Epithelial cell of esophagus (primary cell): ENCODE measurements at regions not wholly inside any gene's neighbourhood (a gene's known extent, or its start where the extent isn't known, plus 50 kb on each side); places are given as distances from the start of the nearest gene placed in this dataset.

Experiments
- DNase-seq: peaks from one replicate; pipeline ENCODE4 v3.0.0; 2010; ENCODE audit warnings: low read depth
- H3K4me3 ChIP-seq: 2 replicates; pipeline ENCODE4 v1.5.1; 2011; ENCODE audit warnings: mild to moderate bottlenecking, low read length, control low read depth
- TF ChIP-seq, protein P1 (sequence below): IDR thresholded peaks from 2 replicates; pipeline ENCODE4 v1.5.1; 2011; ENCODE audit warnings: low read depth, mild to moderate bottlenecking, low read length, control low read depth, inconsistent platforms; ENCODE audit not compliant: insufficient read depth; ENCODE audit errors: missing control alignments

- DNase-seq: no peak
- H3K4me3 ChIP-seq: no peak overlapping the region
- TF ChIP-seq, protein P1, sequence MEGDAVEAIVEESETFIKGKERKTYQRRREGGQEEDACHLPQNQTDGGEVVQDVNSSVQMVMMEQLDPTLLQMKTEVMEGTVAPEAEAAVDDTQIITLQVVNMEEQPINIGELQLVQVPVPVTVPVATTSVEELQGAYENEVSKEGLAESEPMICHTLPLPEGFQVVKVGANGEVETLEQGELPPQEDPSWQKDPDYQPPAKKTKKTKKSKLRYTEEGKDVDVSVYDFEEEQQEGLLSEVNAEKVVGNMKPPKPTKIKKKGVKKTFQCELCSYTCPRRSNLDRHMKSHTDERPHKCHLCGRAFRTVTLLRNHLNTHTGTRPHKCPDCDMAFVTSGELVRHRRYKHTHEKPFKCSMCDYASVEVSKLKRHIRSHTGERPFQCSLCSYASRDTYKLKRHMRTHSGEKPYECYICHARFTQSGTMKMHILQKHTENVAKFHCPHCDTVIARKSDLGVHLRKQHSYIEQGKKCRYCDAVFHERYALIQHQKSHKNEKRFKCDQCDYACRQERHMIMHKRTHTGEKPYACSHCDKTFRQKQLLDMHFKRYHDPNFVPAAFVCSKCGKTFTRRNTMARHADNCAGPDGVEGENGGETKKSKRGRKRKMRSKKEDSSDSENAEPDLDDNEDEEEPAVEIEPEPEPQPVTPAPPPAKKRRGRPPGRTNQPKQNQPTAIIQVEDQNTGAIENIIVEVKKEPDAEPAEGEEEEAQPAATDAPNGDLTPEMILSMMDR: no peak
Measured at GRCh38 chr5:173514661-173515060, 101.8 kb downstream of the BOD1 start.

DNA sequence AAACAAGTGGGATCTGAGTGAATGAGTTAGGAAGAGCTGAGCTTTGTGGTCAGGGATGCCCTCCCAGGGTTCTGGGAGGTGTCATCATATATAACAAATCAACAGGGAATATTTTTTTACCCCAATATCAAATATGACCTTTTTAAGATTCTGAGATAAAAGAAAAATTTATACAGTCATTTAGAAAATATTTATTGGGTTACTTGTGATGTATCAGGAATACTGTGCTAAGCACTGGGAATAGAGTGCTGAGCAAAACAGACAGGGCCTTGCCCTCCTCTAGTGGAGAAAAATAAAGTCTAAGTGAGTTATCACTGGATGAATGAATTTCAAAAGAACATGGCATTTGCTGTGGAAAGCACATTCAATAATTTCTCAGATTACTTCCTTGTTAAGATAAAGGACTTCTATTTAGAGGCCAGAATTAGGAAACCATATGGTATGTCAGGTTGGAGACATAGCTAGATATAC is 102.9 kb downstream of the BOD1 start:
- DNase-seq: no peak
- TF ChIP-seq, protein P1: no peak
- no peak overlapping the region for H3K4me3 ChIP-seq

GRCh38 chr5:173512637-173513435 is 103.6 kb downstream of the BOD1 start:
- TF ChIP-seq, protein P1: no peak
- H3K4me3 ChIP-seq: no peak overlapping the region

GRCh38 chr5:173509060-173509459 is 107.4 kb downstream of the BOD1 start:
- TF ChIP-seq, protein P1: no peak
- no peak overlapping the region for H3K4me3 ChIP-seq
- no peak for DNase-seq

More at GRCh38 chr5:173512637-173513435, 103.6 kb downstream of the BOD1 start:
- no peak for DNase-seq

- TF ChIP-seq, protein P1: no peak
- no peak overlapping the region for H3K4me3 ChIP-seq
- DNase-seq: no peak
Measured at GRCh38 chr5:173507171-173507570, 109.3 kb downstream of the BOD1 start.

- no peak overlapping the region for H3K4me3 ChIP-seq
- no peak for DNase-seq
- TF ChIP-seq, protein P1: no peak
Measured at GRCh38 chr5:173505634-173506033, 110.8 kb downstream of the BOD1 start.

DNA sequence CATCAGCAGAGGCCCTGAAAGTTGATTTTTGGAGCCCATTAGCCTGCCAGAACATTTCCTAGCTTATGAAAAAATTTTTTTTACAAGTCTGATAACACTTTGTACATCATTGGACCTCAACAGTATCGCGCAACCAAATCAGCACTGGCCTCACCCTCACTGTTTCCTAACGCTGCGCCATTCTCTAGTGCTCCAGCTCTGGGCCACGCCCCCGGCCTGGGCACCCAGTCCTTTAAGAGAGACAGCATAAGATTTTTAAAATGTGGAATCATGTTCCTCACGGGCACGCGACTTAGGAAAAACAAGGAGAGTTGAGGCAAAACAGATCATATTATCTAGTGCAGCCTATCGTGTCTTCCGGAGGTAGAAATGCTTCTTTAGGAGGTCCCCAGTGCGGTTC is 114.5 kb downstream of the BOD1 start:
- no peak for DNase-seq
- H3K4me3 ChIP-seq: no peak overlapping the region
- TF ChIP-seq, protein P1: no peak
